ENCODE measurements at regions not wholly inside any gene's neighbourhood (a gene's known extent, or its start where the extent isn't known, plus 50 kb on each side); places are given as distances from the start of the nearest gene placed in this dataset.

DNA sequence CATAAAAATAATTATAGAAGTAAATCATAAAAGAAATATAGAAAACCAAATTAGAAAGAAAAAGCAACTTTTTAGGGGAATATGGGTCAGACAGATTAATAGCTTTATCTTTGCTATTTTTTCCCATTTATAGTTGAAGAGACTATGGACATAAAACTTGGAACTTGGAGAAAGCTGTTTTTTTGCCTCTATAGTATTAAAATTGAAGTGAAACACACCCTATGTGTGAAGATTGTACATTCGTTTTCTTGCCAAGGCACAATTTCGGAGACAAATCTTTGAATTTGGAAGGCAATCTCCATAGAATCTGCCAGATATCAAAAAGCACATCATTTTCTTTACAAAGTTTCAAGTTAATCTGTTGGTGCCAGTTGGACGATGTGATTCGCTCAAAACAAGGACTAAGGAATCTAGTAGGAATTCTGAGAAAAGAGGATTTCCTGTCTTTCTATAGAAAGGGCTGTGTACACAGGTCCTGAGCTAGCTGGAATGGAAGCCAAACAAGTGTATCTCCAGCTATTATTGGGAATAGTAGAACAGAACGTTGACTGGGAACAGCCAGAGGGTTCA lies 156.3 kb downstream of the SLC7A11 start:
- DNase-seq (ENCODE audit: low spot score) = no peak

DNA sequence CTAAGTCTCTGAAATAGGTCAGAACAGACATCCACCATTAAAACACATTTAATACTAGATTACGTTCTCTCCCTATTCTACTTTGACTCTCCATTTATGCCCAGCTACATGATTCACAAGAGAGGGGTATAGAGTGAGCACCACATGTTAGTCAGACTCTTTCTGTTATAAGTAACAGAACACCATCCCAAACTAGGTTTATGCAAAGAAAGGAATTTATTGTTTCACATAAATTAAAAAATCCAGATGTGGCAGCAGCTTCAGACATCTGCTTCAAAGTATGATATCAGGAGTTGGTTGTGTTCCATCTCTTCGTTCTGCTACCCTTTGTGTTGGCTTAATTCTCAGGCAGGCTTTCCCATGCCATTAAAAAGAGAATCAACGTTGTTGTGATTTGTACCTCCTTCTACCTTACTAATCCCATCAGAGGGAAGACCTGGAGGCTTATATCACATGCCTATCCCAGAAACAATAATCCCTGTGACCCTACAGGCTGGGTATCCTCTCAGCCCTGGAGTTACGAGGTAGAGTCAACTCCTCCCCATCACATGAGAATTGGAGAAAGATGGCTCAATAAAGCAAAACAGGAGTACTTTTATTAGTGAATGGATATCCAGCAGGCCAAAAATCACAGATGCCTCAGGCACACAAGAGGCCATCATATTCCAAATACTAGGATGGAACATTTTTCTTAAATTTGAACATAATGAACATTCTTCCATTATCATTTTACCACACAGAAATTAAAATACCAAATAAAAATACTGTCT lies 163.2 kb downstream of the SLC7A11 start:
- DNase-seq (ENCODE audit: low spot score) = no peak

DNA sequence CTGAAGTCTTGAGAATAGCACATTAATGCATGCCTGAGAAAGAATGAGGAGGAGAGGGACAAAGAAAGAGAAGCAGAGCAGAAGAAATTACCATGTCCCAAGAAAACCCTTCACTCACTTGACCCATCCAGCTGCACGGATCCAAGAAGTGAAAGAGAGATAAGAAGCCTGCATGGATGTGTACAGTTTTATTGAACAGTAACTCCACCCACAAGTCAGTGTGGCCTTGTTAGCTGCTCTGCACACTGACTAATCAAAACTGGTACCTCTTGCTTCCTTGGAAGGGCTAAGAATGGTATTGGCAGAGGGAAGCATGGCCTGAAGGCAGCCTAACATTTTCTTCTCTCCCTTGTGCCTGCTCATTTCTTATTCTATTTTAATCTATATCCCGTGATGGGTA lies 163.9 kb downstream of the SLC7A11 start:
- DNase-seq (ENCODE audit: low spot score) = no peak

DNA sequence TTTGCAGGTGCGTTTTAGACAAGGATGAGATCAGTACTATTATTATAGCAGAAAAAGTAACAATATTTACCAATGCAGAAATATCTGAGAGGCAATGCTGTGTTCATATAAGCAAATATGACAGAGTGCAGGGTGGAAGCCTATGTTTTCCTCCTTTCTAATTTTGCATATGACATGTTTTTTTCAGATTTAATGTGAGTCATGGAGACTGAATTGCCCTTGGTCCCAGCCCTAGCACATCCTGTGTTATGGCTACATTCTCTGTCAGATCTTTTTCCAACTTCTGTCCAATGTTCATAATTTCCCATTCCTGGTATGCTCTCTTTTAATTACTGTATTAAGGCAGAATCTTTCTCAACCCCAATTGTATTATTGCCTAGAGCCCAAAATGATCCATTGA lies 165.6 kb downstream of the SLC7A11 start:
- no peak for DNase-seq (ENCODE audit: low spot score)

DNA sequence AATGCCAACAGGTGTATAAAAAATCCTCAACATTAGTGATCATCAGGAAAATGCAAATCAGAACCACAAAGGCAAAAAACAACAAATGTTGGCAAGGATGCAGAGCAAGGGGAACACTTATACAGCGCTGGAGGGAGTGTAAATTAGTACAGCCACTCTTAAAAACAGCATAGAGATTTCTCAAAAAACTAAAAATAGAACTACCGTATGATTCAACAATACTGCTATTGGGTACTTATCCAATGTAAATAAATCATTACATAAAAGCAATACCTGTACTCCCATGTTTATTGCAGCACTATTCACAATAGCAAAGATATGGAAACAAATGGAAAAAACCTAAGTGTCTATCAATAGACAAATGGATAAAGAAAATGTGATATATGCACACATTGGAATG lies 171.3 kb downstream of the SLC7A11 start:
- no peak for DNase-seq (ENCODE audit: low spot score)

DNA sequence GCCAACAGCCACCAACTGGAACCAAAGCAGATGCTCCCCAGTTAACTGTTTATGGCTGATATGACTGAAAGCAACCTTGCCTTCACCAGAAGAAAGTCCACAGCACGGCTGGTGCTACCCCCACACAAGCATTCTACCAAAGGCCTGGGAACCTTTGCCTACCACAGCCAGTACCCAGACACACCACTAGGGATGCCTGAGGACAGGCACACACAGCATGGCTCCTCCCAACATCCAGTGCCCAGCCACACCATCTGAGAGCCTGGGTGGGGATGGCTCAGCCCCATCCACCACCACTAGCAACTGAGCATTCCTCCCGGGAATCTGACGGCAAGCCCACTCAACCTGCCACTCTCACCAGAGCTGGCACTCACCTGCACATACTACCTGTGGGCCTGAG lies 178.6 kb downstream of the SLC7A11 start:
- no peak for DNase-seq (ENCODE audit: low spot score)

DNA sequence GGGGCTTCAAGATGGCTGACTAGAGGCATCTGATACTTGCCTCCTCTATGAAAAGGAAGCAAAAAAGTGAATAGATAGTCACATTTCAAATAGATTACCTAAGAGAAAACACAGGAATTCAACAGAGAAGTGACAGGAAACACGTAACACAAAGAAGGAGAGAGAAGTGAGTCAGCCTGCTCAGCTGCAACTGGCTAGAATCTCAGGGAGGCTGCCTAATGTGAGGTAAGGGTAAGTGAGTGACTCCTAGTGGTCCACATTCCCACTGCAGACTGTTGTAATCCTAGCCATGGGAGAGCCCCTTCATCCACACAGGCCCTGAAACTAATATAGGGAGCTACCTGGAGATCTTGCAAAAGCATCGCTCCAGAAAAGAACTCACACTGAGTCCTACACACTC lies 179.2 kb downstream of the SLC7A11 start:
- no peak for DNase-seq (ENCODE audit: low spot score)

DNA sequence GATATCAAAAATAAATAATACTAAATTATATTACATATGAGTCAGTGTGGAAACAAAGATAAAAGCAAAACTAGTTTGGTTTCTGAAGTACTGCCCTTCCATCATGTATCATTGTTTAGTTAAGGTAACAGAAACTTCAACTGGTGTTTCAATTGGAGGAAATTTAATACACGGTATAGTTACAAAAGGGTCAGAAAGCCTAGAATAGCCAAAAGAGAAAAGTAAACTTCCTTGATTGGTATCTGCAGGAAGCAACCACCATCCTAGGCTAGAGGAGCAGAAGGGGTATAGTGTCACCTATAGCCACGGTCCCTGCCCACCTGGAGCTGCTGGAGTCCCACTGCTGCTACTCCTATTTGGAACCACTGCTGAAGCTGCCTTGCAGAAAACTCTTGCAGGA lies 185.6 kb downstream of the SLC7A11 start:
- no peak for DNase-seq (ENCODE audit: low spot score)

DNA sequence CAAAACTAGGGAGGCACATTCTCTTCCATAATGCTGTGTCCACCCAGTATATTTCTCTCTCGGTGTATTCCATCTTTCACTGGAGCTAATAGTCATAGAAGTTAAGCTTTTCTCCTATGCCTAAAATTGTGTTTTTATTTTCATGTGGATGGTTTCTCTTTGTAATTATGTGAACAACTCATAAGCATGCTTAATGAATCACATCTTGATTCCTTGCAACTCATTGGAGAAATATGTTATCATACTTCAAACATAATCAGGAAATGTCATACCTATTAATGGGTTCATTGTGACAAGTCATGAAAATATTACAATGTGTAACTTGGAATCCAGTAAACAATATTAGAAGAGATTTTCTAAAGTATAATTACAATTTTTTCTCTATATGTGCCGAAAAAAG lies 186.3 kb downstream of the SLC7A11 start:
- no peak for DNase-seq (ENCODE audit: low spot score)

DNA sequence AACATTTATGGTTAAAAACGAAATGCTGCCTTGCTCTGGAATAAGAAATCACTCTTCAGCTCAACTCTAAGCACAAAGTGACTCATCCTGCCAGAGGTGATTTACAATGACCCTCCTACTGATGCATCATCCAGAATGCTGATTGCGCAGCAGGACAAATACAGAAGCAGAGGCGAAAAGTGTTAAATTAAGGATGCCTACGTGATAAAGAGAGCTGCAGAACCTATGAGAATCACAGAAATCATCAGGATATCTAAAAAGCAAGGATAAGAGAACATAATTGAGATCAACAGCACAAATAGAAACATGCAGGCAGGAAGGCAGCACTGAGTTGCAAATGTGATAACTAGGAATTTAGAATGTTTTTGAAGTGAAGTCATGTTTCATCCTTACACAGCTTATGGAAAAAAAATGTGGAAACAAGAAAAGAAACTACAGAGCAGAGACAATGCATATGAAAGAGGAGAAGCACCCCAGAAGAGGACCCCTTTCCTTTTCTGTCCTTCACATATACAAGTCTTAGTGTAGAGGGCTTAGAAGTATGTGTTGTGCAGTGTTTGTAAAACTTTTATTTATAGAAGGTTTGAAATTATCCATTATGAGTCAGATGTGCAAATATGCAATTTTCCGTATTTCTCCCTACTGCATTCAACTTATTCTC lies 188.4 kb downstream of the SLC7A11 start:
- no peak for DNase-seq (ENCODE audit: low spot score)

DNA sequence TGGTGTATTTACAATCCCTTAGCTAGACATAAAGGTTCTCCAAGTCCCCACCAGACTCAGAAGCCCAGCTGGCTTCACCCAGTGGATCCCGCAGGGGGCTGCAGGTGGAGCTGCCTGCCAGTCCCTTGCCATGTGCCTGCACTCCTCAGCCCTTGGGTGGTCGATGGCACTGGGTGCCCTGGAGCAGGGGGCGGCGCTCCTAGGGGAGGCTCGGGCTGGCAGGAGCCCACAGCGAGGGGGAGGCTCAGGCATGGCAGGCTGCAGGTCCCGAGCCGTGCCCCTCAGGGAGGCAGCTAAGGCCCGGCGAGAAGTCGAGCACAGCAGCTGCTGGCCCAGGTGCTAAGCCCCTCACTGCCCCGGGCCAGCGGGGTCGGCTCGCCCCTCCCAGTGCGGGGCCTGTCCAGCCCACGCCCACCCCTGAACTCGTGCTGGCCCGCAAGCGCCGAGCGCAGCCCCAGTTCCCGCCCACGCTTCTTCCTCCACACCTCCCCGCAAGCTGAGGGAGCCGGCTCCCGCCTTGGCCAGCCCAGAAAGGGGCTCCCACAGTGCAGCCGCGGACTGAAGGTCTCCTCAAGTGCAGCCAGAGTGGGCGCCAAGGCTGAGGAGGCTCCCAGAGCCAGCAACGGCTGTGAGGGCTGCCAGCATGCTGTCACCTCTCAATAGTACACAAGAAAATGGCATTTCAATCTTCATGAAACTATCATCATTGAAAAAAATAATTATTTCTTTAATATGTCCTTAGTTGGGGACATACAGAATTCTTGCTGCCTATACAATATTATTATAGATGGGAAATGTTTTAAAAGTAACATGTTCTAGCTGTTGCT lies 189.1 kb downstream of the SLC7A11 start:
- DNase-seq (ENCODE audit: low spot score) = no peak

DNA sequence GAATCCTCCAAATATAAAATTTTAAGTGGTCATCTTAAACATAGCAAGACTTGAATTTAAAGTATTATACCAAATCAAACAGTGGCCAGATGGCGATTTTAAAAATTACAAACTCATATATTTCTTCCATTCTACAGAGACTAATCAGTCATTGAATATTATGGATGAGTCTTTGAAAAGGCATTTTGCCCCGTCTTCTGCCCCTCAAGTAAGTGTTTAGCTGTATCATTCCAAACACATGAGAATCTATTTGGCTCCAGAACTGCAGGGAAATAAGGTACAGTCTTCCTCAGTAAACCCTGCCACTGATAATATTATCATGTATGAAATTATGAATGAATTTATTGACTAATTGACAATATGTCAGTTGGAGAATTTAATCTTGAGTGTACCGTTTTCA lies 191.0 kb downstream of the SLC7A11 start:
- no peak for DNase-seq (ENCODE audit: low spot score)

DNA sequence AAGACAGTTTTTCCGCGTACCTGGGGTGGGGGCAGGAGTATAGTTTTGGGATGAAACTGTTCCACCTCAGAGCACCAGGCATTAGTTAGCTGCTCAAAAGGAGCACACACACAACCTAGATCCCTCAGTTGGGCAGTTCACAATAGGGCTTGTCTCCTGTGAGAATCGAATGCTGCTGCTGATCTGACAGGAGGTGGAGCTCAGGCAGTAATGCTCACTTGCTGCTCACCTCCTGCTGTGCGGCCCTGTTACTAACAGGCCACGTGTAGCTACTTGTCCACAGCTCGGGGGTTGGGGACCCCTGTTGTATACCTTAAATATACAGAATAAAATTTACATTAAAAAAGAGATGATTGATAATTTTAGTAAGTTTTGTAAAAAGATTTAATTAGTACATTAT lies 191.5 kb downstream of the SLC7A11 start:
- DNase-seq (ENCODE audit: low spot score) = no peak

DNA sequence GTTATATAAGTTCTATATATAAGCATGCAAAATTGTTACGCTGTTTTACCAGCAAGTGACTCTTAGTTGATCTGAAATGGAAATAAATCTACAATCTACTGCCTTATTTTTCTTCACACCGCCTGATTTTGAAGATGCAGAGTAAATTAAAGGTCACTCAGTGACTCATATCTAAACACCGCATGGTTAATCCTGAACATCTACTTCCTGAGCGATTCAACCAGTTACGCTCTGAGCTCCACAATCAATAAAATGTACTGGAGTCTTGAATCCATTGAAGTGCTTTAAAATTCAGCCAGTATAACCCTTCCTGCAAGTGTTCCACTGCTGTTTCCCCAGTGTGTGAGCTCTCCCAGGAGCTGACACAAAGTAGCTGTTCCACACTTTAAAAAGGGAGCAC lies 192.8 kb downstream of the SLC7A11 start:
- DNase-seq (ENCODE audit: low spot score) = no peak

DNA sequence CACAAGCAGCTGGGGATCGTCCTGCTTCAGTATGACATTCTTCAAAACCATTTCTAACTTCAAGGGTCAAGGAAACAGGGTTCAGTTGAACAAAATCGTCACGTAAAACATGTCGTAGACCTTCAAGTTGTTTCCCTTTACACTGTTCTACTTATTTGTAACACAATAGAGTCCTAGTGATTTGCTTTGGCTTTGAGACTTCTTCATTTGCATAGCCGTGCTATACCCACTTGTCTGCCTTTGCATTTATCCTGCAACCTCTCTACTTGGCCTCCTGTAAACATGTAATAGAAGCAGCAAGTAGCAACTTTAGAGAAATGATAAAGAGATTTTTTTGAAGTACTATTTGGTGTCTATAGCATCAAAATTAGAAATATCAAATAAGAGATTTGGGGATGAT lies 194.9 kb downstream of the SLC7A11 start:
- no peak for DNase-seq (ENCODE audit: low spot score)

DNA sequence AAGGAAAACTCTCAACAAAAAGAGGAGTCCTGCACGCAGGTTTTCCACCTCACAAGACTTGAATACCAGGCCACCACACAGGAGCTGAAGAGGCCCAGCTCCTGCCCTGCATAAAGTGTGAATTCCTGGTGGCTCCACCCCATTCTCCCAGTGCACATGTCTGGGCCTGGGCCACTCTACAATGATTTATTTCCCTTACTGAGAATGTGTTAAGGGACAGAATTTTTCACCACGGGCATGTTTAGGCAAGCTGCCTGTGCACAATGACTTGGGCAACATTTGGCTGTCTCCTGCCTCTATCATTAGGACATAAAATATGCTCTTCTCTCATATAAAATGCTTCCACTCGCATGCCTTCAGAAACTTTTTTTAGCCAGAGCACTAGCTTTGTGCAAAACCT lies 197.1 kb downstream of the SLC7A11 start:
- DNase-seq (ENCODE audit: low spot score) = no peak

DNA sequence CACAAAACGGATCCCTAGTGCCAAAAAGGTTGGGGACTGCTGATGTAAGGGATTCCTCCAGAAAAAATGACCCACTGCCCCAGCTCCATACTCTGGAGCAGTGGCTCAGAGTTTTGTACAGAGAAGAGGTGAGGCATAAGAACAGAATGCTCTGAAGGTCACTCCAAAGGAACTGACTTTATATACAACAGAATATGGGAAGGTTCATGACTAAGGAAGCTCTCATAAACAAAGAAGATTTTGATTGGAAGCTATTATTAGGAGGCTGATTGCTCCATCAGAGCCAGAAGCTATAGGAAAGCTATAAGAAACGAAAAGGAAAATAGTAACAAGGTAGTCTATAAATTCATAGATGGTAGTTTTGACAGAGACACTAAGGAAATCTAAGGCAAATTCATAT lies 203.1 kb downstream of the SLC7A11 start:
- no peak for DNase-seq (ENCODE audit: low spot score)

DNA sequence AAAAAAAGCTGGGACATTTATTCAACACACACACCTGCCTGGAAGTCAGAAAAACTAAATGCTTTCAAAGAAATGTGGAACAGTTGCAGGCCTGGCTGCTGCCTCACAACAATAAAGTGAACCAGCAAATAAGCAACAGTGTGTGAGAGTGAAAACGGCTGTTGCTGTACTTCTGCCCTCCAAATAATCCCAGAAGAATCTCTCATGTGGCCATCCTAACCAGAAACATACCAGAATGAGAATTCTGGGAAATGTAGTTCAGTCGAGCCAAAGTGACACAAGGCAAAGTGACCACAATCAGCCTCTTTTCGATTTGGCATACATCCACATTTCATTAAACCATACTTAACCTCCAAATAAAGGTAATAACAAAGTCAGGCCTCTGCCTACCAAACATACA lies 204.5 kb downstream of the SLC7A11 start:
- no peak for DNase-seq (ENCODE audit: low spot score)

DNA sequence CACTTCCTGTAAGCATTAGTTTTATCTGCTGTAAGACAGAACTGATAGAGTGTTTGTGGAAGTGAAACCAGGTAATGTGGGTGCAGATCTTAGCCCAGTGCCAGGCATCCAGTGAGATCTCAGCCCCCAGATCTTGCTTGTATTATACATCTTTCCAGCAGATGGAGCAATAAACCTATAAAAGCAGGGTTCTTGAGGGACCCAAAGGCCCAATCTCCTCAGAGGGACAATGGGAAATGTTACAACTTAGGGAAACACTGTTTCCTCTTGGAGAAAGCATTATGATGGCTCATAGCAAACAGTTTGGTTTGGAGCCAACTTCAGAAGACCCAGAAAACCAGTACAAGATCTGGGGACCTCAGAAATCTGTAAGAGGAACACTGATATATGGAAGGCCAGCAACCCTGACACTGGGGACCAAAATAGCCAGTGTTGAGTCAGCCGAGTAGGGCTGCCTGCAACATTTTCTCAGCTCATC lies 206.3 kb downstream of the SLC7A11 start:
- no peak for DNase-seq (ENCODE audit: low spot score)

DNA sequence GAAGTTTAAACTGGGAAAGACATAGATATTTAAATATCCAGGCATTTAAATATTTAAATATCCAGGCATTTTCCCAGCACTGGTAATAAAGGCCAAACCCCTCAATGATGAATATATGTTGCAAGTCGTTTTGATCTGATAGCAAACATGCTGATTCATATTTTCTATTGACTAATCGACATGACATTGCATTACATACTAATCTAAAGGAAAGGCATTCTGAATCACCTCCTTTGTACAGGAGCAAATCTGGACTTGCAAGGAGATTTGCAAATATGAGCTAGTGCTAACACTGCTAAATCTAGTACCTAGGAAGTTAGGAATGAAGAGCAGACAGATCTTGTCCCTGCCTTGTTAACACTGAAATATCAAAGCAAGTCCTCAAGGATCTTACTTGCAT lies 207.3 kb downstream of the SLC7A11 start:
- no peak for DNase-seq (ENCODE audit: low spot score)

DNA sequence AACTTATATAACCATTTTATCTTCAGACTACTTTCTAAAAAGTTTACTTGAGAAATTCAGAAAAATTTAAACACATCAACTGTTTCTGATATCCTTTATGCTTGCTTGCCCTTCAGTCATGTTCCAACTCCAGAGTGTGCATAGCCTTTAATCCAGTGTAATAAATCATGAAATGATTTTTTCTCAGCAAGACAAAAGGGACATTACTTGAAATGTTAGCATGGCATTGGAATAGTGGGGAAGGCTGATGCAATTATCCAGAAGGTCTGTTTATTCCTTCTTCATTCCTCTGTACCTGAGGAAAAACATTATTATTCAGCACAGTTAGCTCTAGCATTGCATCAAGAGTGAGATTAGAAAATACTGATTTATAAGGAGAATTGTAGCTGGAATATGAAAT lies 209.9 kb downstream of the SLC7A11 start:
- no peak for DNase-seq (ENCODE audit: low spot score)

DNA sequence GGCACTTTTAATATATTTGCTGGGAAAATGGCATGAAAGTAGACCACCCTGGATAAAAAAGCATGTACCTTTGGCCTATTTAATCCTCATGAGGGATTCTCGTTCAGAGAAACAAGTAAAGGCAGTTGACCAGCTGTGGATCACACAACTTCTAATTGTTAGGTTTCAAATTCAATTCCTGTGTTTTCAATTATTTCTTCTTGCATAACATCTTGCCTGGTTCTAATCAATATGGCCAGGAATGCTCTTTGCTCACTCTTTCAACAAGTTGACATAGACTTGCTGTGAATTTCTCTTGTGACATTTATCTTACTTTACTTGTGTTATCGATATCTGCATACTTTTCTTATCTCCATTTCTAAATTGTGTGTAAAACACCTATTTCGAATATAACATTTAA lies 211.8 kb downstream of the SLC7A11 start:
- no peak for DNase-seq (ENCODE audit: low spot score)
